Osteoblast (primary cell): ENCODE measurements at regions not wholly inside any gene's neighbourhood (a gene's known extent, or its start where the extent isn't known, plus 50 kb on each side); places are given as distances from the start of the nearest gene placed in this dataset.

ENCODE experiments used
- DNase-seq: peaks from one replicate; pipeline ENCODE4 v3.0.0; 2011; ENCODE audit warnings: low spot score, mixed read lengths; ENCODE audit not compliant: insufficient read length; ENCODE audit errors: missing footprints
- H2AFZ ChIP-seq: 2 replicates; pipeline ENCODE4 v1.6.0; 2011; ENCODE audit warnings: mild to moderate bottlenecking, low read length
- H3K27ac ChIP-seq: 2 replicates; pipeline ENCODE4 v1.5.1; 2011; ENCODE audit warnings: mild to moderate bottlenecking, low read depth, low read length, moderate library complexity
- H3K27me3 ChIP-seq: 2 replicates; pipeline ENCODE4 v1.6.0; 2012; ENCODE audit warnings: mild to moderate bottlenecking, control low read depth, inconsistent platforms, low read length, moderate library complexity; ENCODE audit not compliant: insufficient read depth
- H3K36me3 ChIP-seq: 2 replicates; pipeline ENCODE4 v1.5.1; 2011; ENCODE audit warnings: mild to moderate bottlenecking, low read length, control low read depth, moderate library complexity; ENCODE audit not compliant: insufficient read depth
- H3K4me1 ChIP-seq: 2 replicates; pipeline ENCODE4 v1.5.1; 2011; ENCODE audit warnings: mild to moderate bottlenecking, low read length, control low read depth, moderate library complexity; ENCODE audit not compliant: insufficient read depth
- H3K4me2 ChIP-seq: 2 replicates; pipeline ENCODE4 v1.6.0; 2011; ENCODE audit warnings: mild to moderate bottlenecking, low read length; ENCODE audit not compliant: insufficient read depth
- H3K4me3 ChIP-seq: fragments of 200-600 bp; sonication (generic); 3 replicates; pipeline ENCODE4 v1.5.1; 2012; ENCODE audit warnings: mild to moderate bottlenecking, low read length, inconsistent platforms; ENCODE audit not compliant: insufficient read depth
- H3K79me2 ChIP-seq: 2 replicates; pipeline ENCODE4 v1.6.0; 2012; ENCODE audit warnings: mild to moderate bottlenecking, low read length, control low read depth, inconsistent platforms; ENCODE audit not compliant: insufficient read depth
- H3K9me3 ChIP-seq: 2 replicates; pipeline ENCODE4 v1.5.1; 2011; ENCODE audit warnings: low read depth, low read length, control low read depth
- H4K20me1 ChIP-seq: 2 replicates; pipeline ENCODE4 v1.6.0; 2012; ENCODE audit warnings: mild to moderate bottlenecking, low read length, control low read depth; ENCODE audit not compliant: insufficient read depth
- TF ChIP-seq, protein P1 (sequence below): IDR thresholded peaks from 2 replicates; pipeline ENCODE4 v1.5.1; 2011; ENCODE audit warnings: mild to moderate bottlenecking, low read depth, low read length, moderate library complexity; ENCODE audit errors: extremely low read depth

DNA sequence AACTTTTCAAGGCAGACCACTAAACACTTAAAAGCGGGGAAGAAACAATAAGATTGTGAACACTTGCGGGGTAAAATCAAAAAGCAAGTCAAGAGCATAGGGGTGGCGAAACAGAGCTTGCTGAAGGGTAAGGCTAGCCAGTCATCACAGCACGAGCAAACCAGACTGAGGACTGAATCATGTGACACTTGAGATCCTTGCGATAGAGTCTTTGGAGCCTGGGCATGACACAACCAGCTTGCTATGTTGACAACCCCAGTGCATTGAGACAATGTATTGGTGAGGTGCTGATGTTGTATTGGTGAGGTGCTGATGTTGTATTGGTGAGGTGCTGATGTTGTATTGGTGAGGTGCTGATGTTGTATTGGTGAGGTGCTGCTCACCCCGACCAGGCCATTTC lies 72.3 kb downstream of the SLIT2 start:
- TF ChIP-seq, protein P1, sequence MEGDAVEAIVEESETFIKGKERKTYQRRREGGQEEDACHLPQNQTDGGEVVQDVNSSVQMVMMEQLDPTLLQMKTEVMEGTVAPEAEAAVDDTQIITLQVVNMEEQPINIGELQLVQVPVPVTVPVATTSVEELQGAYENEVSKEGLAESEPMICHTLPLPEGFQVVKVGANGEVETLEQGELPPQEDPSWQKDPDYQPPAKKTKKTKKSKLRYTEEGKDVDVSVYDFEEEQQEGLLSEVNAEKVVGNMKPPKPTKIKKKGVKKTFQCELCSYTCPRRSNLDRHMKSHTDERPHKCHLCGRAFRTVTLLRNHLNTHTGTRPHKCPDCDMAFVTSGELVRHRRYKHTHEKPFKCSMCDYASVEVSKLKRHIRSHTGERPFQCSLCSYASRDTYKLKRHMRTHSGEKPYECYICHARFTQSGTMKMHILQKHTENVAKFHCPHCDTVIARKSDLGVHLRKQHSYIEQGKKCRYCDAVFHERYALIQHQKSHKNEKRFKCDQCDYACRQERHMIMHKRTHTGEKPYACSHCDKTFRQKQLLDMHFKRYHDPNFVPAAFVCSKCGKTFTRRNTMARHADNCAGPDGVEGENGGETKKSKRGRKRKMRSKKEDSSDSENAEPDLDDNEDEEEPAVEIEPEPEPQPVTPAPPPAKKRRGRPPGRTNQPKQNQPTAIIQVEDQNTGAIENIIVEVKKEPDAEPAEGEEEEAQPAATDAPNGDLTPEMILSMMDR, result no peak
- Histone ChIP-seq H3K27ac (no peak overlapping the region), H3K27me3 (no peaks in the 10 kb centered on the region), H2AFZ (no peak overlapping the region), H3K79me2 (peaks cover 80% of the 10 kb centered on the region), H3K4me1 (no peaks in the 10 kb centered on the region), H3K36me3 (no peaks in the 10 kb centered on the region), H3K4me3 (no peak overlapping the region), H3K9me3 (no peaks in the 10 kb centered on the region), H4K20me1 (no peaks in the 10 kb centered on the region), H3K4me2 (no peak overlapping the region)
- peak; percentile 10 for DNase-seq

DNA sequence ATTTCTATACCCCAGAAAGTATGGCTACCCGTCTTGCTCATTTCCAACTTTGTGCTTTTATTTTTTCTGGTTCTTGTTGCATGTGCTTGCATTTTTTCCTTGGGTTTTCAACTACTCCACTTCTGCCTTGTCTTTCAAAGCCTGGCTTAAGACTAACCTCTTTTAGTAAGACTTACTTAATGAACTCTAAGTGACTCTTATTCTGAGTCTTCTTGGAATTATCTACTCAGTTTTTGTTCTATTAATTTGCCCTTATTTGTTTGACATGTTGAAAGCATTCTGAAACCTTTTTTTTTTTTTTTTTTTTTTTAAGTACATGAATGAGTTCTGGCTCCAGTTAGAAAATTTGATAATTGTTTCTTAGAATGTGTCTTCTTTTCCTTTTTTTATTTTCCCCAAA lies 74.8 kb downstream of the SLIT2 start:
- H3K79me2 ChIP-seq, result peaks cover 80% of the 10 kb centered on the region

GRCh38 chr4:20326977-20327376 lies 75.3 kb downstream of the SLIT2 start:
- H3K4me3 ChIP-seq, result no peak overlapping the region
- no peak for DNase-seq
- no peaks in the 10 kb centered on the region for H3K4me1 ChIP-seq
- peaks cover 79% of the 10 kb centered on the region for H3K79me2 ChIP-seq
- H3K4me2 ChIP-seq, result no peak overlapping the region
- no peaks in the 10 kb centered on the region for H3K36me3 ChIP-seq
- H3K27ac ChIP-seq, result no peak overlapping the region
- H3K9me3 ChIP-seq, result no peaks in the 10 kb centered on the region
- TF ChIP-seq, protein P1, result no peak
- no peaks in the 10 kb centered on the region for H4K20me1 ChIP-seq
- no peaks in the 10 kb centered on the region for H3K27me3 ChIP-seq
- H2AFZ ChIP-seq, result no peak overlapping the region

More for the DNA sequence above, 74.8 kb downstream of the SLIT2 start:
- Histone ChIP-seq H2AFZ (no peak overlapping the region), H3K9me3 (no peaks in the 10 kb centered on the region), H3K4me2 (no peak overlapping the region), H3K36me3 (no peaks in the 10 kb centered on the region), H3K4me1 (no peaks in the 10 kb centered on the region), H3K27me3 (no peaks in the 10 kb centered on the region), H4K20me1 (no peaks in the 10 kb centered on the region), H3K27ac (no peak overlapping the region), H3K4me3 (no peak overlapping the region)
- no peak for DNase-seq
- TF ChIP-seq, protein P1, result no peak

GRCh38 chr4:20327808-20328207 lies 76.1 kb downstream of the SLIT2 start:
- TF ChIP-seq, protein P1, result no peak
- Histone ChIP-seq H4K20me1 (no peaks in the 10 kb centered on the region), H3K36me3 (no peaks in the 10 kb centered on the region), H3K27me3 (no peaks in the 10 kb centered on the region), H3K9me3 (no peaks in the 10 kb centered on the region), H3K4me2 (no peak overlapping the region), H3K4me1 (no peaks in the 10 kb centered on the region), H3K4me3 (no peak overlapping the region), H3K79me2 (peaks cover 76% of the 10 kb centered on the region), H3K27ac (no peak overlapping the region), H2AFZ (no peak overlapping the region)
- no peak for DNase-seq
